Activated CD8-positive, alpha-beta T cell treated with anti-CD3 and anti-CD28 coated beads for 36 hours (primary cell): ENCODE measurements at regions not wholly inside any gene's neighbourhood (a gene's known extent, or its start where the extent isn't known, plus 50 kb on each side); places are given as distances from the start of the nearest gene placed in this dataset.
"Not testable (repeated sequence)": the region's sequence is repeated elsewhere in the genome, so short reads cannot be mapped to it uniquely, and the experiment has no call there.

ENCODE experiments used
- ATAC-seq: fragments of 200-7000 bp; cut with Tn5 transposase; one replicate; pipeline ENCODE4 v1.10.0; 2021; ENCODE audit warnings: mild to moderate bottlenecking, moderate library complexity
- CTCF ChIA-PET: fragments of 350-600 bp; sonication (Branson Sonifier 250); formaldehyde crosslinking; loops from one replicate; lab custom pipeline; 2021; ENCODE audit warnings: antibody characterized with exemption; lab: Charles Lee
- POLR2A ChIA-PET: fragments of 350-600 bp; sonication (Branson Sonifier 250); formaldehyde crosslinking; loops from one replicate; lab custom pipeline; 2021; ENCODE audit warnings: antibody characterized with exemption; lab: Charles Lee
- DNase-seq: peaks from one replicate; pipeline ENCODE4 v3.0.0-alpha.2; 2020
- H3K27ac Mint-ChIP-seq: one replicate; pipeline ENCODE4 v1.8.0; 2021; ENCODE audit warnings: mild to moderate bottlenecking, mixed read lengths
- H3K27me3 Mint-ChIP-seq: one replicate; pipeline ENCODE4 v1.8.0; 2021; ENCODE audit warnings: mixed read lengths
- H3K36me3 Mint-ChIP-seq: one replicate; pipeline ENCODE4 v1.8.0; 2021; ENCODE audit warnings: low read depth, mixed read lengths
- H3K4me1 Mint-ChIP-seq: one replicate; pipeline ENCODE4 v1.8.0; 2021; ENCODE audit warnings: low read depth, mixed read lengths
- H3K4me3 Mint-ChIP-seq: one replicate; pipeline ENCODE4 v1.8.0; 2021; ENCODE audit warnings: mild to moderate bottlenecking, moderate library complexity, mixed read lengths
- H3K9me3 Mint-ChIP-seq: one replicate; pipeline ENCODE4 v1.8.0; 2021; ENCODE audit warnings: mixed read lengths
- intact Hi-C: fragments of 100-400 bp; cut with micrococcal nuclease; formaldehyde crosslinking; loops from one replicate; pipeline ENCODE4 v1.10.0; 2022

GRCh38 chr4:118494437-118494836 lies 141.6 kb upstream of the PRSS12 start:
- CTCF ChIA-PET = not testable (repeated sequence)

DNA sequence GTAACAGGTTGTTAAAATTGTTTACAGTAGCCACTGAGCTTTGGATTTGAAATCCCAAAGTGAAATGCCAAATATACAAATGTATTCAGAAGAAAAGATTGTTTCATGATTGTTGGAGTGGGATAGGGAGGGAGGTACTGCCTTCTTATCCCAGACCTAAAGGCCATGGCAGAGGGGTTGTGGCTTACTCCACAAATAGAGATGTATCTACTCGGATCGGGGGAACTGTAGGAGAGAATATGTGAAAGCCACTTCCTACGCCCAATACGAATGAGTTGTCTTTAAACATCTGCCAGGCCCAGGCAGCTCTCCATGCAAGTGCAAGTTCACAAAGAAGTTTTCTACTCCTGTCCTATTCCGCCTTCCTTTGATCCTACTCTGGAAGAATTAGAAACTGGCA lies 150.2 kb upstream of the PRSS12 start:
- intact Hi-C loops, POLR2A ChIA-PET, H3K4me3 Mint-ChIP-seq, ATAC-seq, H3K27ac Mint-ChIP-seq, CTCF ChIA-PET, H3K4me1 Mint-ChIP-seq, H3K9me3 Mint-ChIP-seq, DNase-seq, H3K27me3 Mint-ChIP-seq, H3K36me3 Mint-ChIP-seq: not testable (repeated sequence)

More at GRCh38 chr4:118494437-118494836, 141.6 kb upstream of the PRSS12 start:
- H3K27me3 Mint-ChIP-seq, DNase-seq, POLR2A ChIA-PET, H3K27ac Mint-ChIP-seq, H3K36me3 Mint-ChIP-seq, H3K4me3 Mint-ChIP-seq, ATAC-seq, H3K4me1 Mint-ChIP-seq, intact Hi-C loops, H3K9me3 Mint-ChIP-seq: not testable (repeated sequence)

- H3K27ac Mint-ChIP-seq, CTCF ChIA-PET, intact Hi-C loops, ATAC-seq, POLR2A ChIA-PET, H3K4me1 Mint-ChIP-seq, H3K27me3 Mint-ChIP-seq, H3K4me3 Mint-ChIP-seq, H3K9me3 Mint-ChIP-seq, DNase-seq, H3K36me3 Mint-ChIP-seq: not testable (repeated sequence)
Observed at GRCh38 chr4:118504927-118505326, 152.1 kb upstream of the PRSS12 start.

GRCh38 chr4:118505491-118505890 lies 152.7 kb upstream of the PRSS12 start:
- H3K27me3 Mint-ChIP-seq, H3K4me1 Mint-ChIP-seq, CTCF ChIA-PET, DNase-seq, POLR2A ChIA-PET, intact Hi-C loops, H3K9me3 Mint-ChIP-seq, H3K36me3 Mint-ChIP-seq, H3K4me3 Mint-ChIP-seq, ATAC-seq, H3K27ac Mint-ChIP-seq: not testable (repeated sequence)

- CTCF ChIA-PET, intact Hi-C loops, H3K4me3 Mint-ChIP-seq, ATAC-seq, H3K27me3 Mint-ChIP-seq, H3K27ac Mint-ChIP-seq, H3K36me3 Mint-ChIP-seq, H3K4me1 Mint-ChIP-seq, DNase-seq, POLR2A ChIA-PET, H3K9me3 Mint-ChIP-seq: not testable (repeated sequence)
Observed at GRCh38 chr4:118512870-118513269, 160.1 kb upstream of the PRSS12 start.

- CTCF ChIA-PET, H3K36me3 Mint-ChIP-seq, DNase-seq, H3K27me3 Mint-ChIP-seq, ATAC-seq, H3K9me3 Mint-ChIP-seq, H3K4me3 Mint-ChIP-seq, intact Hi-C loops, H3K27ac Mint-ChIP-seq, H3K4me1 Mint-ChIP-seq, POLR2A ChIA-PET: not testable (repeated sequence)
Observed at GRCh38 chr4:118514332-118514731, 161.5 kb upstream of the PRSS12 start.

GRCh38 chr4:118516107-118516506 lies 163.3 kb upstream of the PRSS12 start:
- H3K9me3 Mint-ChIP-seq, ATAC-seq, H3K4me1 Mint-ChIP-seq, intact Hi-C loops, H3K4me3 Mint-ChIP-seq, CTCF ChIA-PET, H3K27ac Mint-ChIP-seq, DNase-seq, H3K36me3 Mint-ChIP-seq, H3K27me3 Mint-ChIP-seq, POLR2A ChIA-PET: not testable (repeated sequence)

DNA sequence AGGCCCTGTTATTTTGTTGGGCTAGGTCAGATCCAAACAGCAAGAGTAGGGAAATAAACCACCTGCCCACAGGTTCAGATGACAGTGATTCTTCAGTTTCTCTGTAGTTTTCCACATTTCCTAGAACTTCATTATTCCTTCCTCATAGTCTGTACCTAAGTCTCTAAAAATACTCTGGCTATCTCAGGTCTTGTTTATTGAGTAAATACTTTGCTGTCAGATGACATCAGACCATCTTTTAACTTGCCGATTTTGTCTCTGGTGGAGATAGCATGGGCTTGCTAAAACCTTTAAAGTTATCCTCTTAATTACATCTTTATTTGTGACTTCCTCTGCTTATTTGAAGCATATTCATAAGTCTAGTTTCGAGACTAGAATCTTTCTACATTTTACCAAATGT lies 155.1 kb upstream of the METTL14 start:
- H3K4me1 Mint-ChIP-seq, CTCF ChIA-PET, DNase-seq, ATAC-seq, intact Hi-C loops, H3K27ac Mint-ChIP-seq, H3K9me3 Mint-ChIP-seq, H3K36me3 Mint-ChIP-seq, POLR2A ChIA-PET, H3K27me3 Mint-ChIP-seq, H3K4me3 Mint-ChIP-seq: not testable (repeated sequence)

DNA sequence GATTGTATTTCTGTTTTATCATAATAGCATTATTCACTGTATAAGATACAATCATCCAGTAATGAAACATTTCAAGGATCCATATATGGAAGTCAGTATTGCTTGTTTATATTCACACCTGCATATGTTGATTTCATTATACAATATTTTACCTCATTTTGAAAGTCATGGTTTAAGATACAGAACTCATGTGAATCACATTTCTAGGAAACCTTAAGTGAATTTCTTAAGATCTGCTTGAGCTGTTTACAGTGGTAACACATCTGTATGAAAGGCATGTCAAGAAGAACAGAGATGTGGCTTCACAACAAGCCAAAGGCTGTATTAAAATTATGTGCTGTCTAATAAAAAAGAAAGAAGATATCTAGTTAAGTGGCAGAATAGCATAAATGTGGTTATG lies 153.2 kb upstream of the METTL14 start:
- CTCF ChIA-PET, H3K9me3 Mint-ChIP-seq, ATAC-seq, intact Hi-C loops, H3K27ac Mint-ChIP-seq, H3K4me1 Mint-ChIP-seq, H3K4me3 Mint-ChIP-seq, DNase-seq, H3K27me3 Mint-ChIP-seq, POLR2A ChIA-PET, H3K36me3 Mint-ChIP-seq: not testable (repeated sequence)

DNA sequence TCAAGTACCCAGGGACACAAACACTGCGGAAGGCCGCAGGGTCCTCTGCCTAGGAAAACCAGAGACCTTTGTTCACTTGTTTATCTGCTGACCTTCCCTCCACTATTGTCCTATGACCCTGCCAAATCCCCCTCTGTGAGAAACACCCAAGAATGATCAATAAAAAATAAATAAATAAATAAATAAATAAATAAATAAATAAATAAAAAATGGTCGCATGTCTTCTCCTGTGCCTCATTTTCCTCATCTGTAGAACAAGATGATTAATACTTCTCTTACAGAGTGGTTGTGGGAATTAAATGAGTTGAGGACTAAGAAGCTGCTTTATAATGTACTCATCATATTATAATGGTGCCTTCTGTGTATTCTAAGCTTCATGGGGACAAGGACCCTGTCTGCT lies 149.4 kb upstream of the METTL14 start:
- H3K27ac Mint-ChIP-seq, POLR2A ChIA-PET, CTCF ChIA-PET, H3K36me3 Mint-ChIP-seq, ATAC-seq, H3K27me3 Mint-ChIP-seq, DNase-seq, H3K4me3 Mint-ChIP-seq, intact Hi-C loops, H3K4me1 Mint-ChIP-seq, H3K9me3 Mint-ChIP-seq: not testable (repeated sequence)
